ENCODE measurements at regions not wholly inside any gene's neighbourhood (a gene's known extent, or its start where the extent isn't known, plus 50 kb on each side); places are given as distances from the start of the nearest gene placed in this dataset.

DNA sequence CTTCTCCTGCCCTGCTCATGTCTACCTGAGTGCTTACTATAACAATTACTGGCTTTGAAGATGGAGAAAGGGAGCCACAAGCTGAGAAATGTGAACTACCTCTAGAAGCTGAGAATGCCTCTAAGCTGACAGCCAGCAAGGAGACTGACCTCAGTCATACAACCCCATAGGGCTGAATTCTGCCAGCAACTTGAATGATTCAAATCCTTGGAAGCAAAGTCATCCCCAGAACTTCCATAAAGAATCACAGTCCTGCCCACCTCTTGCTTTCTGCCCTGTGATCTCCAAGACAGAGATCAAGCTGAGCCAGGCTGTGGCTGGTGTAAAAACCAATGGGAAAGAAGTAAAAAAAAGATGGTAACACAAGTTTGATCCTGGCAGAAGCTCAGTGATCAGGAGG lies 288.2 kb upstream of the SPHKAP start:
- TF ChIP-seq, protein P1, sequence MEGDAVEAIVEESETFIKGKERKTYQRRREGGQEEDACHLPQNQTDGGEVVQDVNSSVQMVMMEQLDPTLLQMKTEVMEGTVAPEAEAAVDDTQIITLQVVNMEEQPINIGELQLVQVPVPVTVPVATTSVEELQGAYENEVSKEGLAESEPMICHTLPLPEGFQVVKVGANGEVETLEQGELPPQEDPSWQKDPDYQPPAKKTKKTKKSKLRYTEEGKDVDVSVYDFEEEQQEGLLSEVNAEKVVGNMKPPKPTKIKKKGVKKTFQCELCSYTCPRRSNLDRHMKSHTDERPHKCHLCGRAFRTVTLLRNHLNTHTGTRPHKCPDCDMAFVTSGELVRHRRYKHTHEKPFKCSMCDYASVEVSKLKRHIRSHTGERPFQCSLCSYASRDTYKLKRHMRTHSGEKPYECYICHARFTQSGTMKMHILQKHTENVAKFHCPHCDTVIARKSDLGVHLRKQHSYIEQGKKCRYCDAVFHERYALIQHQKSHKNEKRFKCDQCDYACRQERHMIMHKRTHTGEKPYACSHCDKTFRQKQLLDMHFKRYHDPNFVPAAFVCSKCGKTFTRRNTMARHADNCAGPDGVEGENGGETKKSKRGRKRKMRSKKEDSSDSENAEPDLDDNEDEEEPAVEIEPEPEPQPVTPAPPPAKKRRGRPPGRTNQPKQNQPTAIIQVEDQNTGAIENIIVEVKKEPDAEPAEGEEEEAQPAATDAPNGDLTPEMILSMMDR (IDR thresholded peaks at IDR 0.05) = no peak
- TF ChIP-seq POLR2A (IDR thresholded peaks at IDR 0.05) = no peak

Measured in thyroid gland (tissue), 4 donors.